HG03354 (cell line): ENCODE measurements at regions not wholly inside any gene's neighbourhood (a gene's known extent, or its start where the extent isn't known, plus 50 kb on each side); places are given as distances from the start of the nearest gene placed in this dataset.

Source experiments
- ATAC-seq: cut with Tn5 transposase; IDR thresholded peaks from one replicate; pipeline ENCODE4 v1.9.1; 2021; ENCODE audit warnings: mild to moderate bottlenecking; ENCODE audit not compliant: unreplicated experiment, poor library complexity, severe bottlenecking

DNA sequence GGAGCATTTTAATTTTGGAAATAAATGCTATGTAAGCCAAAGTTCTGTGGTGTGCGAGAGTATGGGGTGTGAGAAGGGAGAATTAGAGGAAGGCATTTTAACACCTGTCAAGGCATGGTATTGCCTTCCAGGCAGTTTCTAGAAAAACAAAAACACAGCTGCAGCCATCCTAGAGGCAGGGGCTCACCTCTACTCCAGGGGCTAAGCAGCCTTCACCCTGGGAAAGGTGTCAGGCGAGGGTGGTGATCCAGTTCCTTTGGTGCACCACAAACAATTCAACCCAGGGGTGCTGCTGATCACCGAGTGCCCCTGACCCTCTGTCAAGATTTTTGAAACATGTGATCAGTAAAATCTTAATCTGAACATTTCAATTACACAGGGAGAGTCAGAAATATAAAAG lies 59.2 kb upstream of the GPR26 start:
- ATAC-seq = no peak

DNA sequence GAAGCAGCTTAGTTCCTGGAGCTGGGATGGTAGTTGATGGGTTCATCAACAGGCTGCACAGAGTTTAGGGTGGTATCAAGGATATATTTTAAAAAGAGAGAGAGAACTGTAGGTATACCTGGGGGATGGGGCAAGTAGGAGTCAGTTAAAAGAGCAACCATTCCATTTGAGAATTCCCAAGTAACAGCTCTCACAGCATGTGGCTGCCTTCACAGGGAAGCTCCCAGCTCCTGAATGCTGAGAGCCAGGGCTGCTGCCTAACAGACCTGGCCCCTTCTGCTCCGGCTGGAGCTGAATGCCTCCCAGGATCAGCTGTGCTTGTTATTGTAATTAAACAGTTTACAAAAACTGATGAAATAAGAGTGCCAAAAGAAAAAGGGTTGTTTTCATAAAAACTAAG lies 58.8 kb upstream of the GPR26 start:
- no peak for ATAC-seq

DNA sequence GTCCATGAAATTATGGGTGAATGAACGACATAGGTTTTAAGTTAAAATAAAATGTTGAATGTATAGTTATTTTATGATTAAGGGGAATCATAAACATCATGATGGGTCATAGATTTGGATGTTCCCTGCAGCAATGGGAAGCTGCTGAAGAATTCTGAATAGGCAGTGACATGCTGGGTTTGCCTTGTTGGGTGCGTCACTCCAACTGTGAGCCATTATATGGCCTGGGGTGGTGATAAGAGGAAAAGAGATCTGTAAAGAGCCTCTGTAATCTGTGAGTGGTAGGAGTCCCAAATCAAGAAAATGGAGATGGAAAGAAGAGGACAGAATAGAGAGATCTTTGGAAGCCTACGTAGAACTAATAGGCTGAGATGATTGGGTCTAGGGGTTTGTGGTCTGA lies 58.1 kb upstream of the GPR26 start:
- ATAC-seq = no peak

DNA sequence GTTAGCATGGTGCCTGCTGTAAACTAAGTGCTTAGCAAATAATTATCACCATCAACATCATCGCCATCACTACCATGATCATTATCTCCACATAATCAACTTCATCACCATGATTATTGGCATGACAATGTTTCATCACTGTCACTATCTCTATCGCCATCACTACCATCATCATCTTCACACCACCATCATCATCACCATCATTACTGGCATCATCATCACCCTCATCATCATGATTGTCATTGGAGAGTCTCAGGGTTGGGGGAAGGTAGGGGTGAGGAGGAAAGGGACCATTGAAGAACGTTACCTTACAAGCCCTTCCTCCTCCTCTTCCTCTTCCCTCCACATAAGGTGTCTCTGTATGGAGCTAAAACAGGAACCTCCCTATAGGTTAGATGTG lies 54.9 kb upstream of the GPR26 start:
- ATAC-seq = no peak

DNA sequence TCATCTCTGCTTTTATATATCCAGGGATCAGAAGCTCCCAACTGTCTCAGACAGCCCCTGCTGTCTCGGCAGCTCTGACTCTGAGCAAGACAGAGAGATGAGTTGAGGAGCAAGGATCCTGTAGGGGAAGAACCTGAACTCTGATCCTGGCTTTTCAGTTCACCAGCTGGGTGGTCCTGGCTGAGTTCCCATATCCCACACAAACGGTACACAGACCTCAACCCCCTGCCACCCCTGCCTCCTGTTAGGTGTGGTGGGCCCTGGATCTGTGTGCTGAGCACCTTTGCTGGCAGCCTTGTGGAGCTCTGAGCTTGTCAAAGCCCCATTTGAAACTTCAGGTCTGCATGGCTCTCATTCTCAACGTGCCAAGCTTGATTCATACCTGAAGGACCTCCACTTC lies 54.3 kb upstream of the GPR26 start:
- ATAC-seq = no peak

DNA sequence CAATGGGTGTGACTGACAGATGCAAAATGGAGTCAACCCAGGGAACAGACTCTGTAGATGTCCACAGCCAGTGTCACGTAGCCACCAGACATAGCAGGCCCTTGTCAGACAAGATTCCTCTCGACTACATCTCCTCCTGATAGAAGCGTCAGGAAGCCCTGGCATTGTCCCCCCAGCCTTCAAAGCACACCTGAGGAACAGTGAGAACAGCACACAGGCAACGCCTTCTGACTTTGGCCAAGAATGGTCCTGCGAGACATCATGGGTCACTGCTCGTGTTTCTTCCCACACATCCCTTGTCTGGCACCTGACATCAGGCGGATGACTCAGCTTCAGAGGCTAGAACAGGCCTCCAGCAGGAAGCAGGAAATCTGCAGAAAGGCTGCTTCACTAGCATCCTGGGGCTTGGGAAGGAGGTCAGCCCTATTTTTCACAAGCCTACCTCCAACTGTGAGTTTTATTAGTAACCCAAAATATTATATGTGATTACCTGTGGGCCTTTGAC lies 52.8 kb upstream of the GPR26 start:
- ATAC-seq = no peak

DNA sequence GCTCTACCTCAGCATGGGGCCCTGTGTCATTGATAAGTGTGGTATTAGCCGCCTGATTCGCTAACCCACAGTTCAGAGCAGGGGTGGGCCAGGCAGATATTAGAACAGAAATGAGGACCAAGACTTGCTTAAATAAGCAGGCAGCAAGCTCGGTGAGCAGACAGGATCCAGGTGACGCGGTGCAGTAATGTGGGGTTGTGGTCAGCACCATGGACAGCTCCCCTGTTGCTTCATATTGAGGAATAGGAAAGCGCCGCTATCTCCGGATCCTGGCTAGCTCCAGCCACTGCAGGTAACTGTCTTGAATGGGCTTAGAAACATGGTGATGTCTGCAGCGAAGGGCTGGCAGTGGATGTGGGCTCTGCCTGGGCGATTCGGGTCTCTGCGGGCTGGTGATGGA lies 51.3 kb upstream of the GPR26 start:
- ATAC-seq = no peak
